ENCODE measurements at regions not wholly inside any gene's neighbourhood (a gene's known extent, or its start where the extent isn't known, plus 50 kb on each side); places are given as distances from the start of the nearest gene placed in this dataset.

- no peak for DNase-seq (ENCODE audit: low spot score)
- intact Hi-C loops (cut with DNase I): no loop called here
These were observed 332.7 kb downstream of the RAPGEF2 start for GRCh38 chr4:159435561-159436023.

GRCh38 chr4:159443975-159444374, 341.1 kb downstream of the RAPGEF2 start:
- intact Hi-C loops (cut with DNase I): no loop called here
- no peak for DNase-seq (ENCODE audit: low spot score)

DNA sequence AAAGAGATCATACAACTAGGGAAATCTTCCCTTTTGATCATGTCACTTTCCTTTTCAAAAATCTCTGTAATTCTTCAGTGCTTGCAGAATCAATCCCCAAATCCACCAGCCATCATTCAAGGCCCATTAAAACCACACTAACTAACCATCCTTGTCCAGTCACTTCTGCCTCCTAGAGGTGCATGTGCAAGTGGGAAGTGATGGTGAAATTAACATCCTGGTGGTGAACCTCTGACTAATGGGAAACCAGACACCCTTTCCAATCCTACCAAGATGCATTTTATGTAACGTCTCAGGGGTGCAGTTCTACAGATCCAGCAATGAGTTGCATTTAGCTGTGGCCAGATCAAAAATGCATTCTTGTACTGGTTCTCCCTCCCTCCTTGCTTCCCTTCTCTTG, 341.8 kb downstream of the RAPGEF2 start:
- intact Hi-C loops (cut with DNase I): no loop called here
- DNase-seq (ENCODE audit: low spot score): no peak

DNA sequence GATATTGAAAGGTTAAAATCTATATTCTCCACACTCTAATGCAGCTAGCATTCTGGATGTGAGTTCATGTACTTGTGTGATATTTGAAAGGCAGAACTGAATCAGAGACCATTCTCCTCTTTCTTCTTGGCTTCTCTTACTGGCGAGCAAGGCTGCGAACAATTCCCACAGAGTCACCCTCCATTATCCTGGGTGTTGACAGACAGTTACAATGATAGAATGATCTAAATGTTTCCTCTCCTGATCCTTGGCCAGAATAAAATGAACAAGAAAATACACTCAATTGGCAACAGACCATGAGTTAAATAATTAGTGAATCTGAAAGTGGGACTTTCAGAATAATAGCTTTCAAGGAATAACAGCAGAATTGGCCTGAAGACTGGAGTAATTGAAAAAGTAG, 342.8 kb downstream of the RAPGEF2 start:
- intact Hi-C loops (cut with DNase I): no loop called here
- DNase-seq (ENCODE audit: low spot score): no peak

GRCh38 chr4:159446266-159446976, 343.5 kb downstream of the RAPGEF2 start:
- intact Hi-C loops (cut with DNase I): no loop called here
- DNase-seq (ENCODE audit: low spot score): no peak

GRCh38 chr4:159447296-159447695, 344.4 kb downstream of the RAPGEF2 start:
- no peak for DNase-seq (ENCODE audit: low spot score)
- intact Hi-C loops (cut with DNase I): no loop called here

DNA sequence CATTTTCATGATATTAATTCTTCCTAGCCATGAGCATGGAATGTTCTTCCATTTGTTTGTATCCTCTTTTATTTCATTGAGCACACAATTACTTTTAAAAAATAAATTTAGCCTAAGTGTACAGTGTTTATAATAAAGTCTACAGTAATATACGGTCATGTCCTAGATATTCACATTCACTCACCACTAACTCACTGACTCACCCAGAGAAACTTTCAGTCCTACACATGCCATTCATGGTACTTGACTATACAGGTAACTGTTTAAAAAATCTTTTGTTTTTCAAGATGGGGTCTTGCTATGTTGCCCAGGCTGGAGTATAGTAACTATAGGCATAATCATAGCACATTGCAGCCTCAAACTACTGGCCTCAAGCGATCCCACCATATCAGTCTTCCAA, 348.1 kb downstream of the RAPGEF2 start:
- DNase-seq (ENCODE audit: low spot score): no peak
- intact Hi-C loops (cut with DNase I): no loop called here

GRCh38 chr4:159455675-159456237, 352.9 kb downstream of the RAPGEF2 start:
- intact Hi-C loops (cut with DNase I): no loop called here
- no peak for DNase-seq (ENCODE audit: low spot score)

- intact Hi-C loops (cut with DNase I): no loop called here
- no peak for DNase-seq (ENCODE audit: low spot score)
These were observed 357.5 kb downstream of the RAPGEF2 start for GRCh38 chr4:159460371-159460770.

DNA sequence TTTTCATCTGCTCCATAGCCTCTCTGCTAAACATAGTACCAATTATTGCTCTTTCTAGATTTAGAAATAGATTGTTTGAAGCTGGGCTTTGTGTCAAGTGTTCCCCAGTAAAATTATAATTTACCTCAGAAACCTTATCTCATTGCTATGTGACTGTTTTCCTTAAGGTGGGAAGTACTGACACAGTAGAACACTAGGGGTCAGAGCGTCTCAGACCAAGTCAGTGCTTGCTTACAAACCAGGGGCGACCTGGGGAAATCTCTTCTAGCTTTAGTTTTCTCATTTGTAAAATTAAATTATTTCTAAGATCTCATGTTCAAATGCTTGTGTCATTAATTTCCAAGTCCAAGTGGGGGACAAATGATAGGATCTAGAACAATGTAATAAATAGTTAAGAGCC, 360.4 kb downstream of the RAPGEF2 start:
- intact Hi-C loops (cut with DNase I): no loop called here
- no peak for DNase-seq (ENCODE audit: low spot score)

DNA sequence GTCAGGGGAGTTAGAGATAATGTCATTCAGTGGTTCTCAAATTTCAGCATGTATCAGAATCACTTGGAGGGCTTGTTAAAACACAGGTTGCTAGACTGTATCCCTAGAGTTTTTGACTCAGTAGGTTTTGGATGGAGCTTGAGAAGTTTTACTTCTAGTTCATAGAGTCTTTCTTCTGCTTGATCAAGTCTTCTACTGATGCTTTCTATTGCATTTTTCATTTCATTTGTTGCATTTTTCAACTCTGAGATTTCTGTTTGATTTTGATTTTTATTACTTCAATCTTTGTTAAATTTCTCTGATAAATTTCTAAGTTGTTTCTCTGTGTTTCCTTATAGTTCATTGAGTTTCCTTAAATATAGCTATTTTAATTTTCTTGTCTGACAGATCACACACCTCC, 361.4 kb downstream of the RAPGEF2 start:
- no peak for DNase-seq (ENCODE audit: low spot score)
- intact Hi-C loops (cut with DNase I): no loop called here

GRCh38 chr4:159476886-159477285, 374.0 kb downstream of the RAPGEF2 start:
- no peak for DNase-seq (ENCODE audit: low spot score)
- intact Hi-C loops (cut with DNase I): no loop called here

DNA sequence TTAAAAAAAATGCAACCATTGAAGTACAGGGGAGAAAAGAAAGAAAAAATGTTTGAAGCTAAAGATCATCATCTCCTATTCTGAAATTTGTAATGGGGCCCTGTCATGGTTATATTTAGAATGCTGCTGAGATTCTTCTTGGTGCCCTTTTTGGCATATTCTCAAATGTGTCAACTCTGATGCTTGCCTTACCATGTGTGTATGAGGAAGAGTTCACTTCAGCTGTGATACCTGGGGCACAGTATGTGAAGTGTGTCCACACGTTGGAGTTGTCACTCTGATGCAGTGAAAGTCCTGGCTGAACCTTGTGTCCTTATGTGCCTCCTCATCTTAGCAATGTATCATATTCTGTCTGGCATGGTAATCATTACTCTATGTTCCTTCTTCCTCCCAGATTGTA, 377.9 kb downstream of the RAPGEF2 start:
- intact Hi-C loops (cut with DNase I): no loop called here
- no peak for DNase-seq (ENCODE audit: low spot score)

DNA sequence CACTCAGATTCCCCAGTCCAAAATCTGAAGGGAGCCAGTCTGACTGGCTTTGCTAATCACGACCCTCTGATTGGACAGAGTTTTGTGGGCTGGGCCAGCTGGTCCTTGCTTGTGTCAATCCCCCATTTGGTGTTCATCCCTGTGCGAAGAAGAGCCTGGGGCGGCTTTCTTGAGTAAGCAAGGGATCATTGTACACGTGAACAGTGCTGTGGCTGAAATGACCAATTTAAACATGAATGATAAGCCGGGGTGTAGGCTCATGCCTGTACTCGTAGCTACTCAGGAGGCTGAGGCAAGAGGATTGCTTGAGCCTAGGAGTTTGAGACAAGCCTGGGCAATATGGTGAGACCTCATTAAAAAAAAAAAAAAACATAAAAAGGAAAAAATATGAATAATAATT, 379.1 kb downstream of the RAPGEF2 start:
- intact Hi-C loops (cut with DNase I): loop anchor here in 1 of 2 donors (2.0 kb wide), 1 partner anchor 75 kb away; no protein-coding TSS in a partner anchor
- no peak for DNase-seq (ENCODE audit: low spot score)

DNA sequence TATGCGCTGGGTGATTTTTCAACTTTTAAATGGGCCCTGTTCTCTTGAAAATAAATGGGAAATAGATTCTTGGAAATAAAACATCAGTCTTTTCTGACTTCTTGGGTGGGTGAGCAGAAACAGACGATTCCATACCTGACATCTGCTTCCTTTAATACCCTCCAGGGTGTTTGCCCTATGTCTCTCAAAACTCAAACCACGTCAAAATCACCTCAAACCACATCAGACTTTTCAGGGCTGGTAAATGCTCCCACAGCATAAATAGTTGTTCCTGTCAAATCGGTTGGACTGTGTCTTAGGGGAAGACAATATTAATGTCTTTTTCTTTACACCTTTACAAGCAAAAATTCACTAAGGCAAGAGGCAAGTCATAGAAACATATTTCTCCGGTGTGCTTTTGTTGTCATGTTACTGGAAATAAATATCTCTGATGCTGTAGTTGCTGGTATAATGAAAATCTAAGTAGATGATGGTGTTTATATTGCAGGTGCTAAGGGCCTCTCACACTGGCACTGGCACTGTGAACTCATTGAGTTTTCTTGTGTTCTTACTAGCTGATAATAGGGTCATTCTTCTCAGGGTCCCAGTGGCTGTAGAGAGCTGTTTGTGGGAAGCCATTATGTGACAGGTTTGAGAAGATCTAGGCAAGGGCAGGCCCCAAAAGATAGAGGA, 380.4 kb downstream of the RAPGEF2 start:
- DNase-seq (ENCODE audit: low spot score): no peak
- intact Hi-C loops (cut with DNase I): loop anchor here in 1 of 2 donors (2.0 kb wide), 1 partner anchor 76 kb away; no protein-coding TSS in a partner anchor

- intact Hi-C loops (cut with DNase I): loop anchor here in 1 of 2 donors (2.0 kb wide), 1 partner anchor 77 kb away; no protein-coding TSS in a partner anchor
- no peak for DNase-seq (ENCODE audit: low spot score)
These were observed 381.2 kb downstream of the RAPGEF2 start for GRCh38 chr4:159483782-159484741.

GRCh38 chr4:159484864-159485263, 382.0 kb downstream of the RAPGEF2 start:
- intact Hi-C loops (cut with DNase I): no loop called here
- no peak for DNase-seq (ENCODE audit: low spot score)

- intact Hi-C loops (cut with DNase I): no loop called here
- no peak for DNase-seq (ENCODE audit: low spot score)
These were observed 384.4 kb downstream of the RAPGEF2 start for GRCh38 chr4:159487284-159487747.

- DNase-seq (ENCODE audit: low spot score): no peak
- intact Hi-C loops (cut with DNase I): no loop called here
These were observed 386.8 kb downstream of the RAPGEF2 start for GRCh38 chr4:159489646-159490045.

Measured in posterior vena cava (tissue), 2 donors.